ENCODE measurements at regions not wholly inside any gene's neighbourhood (a gene's known extent, or its start where the extent isn't known, plus 50 kb on each side); places are given as distances from the start of the nearest gene placed in this dataset.

DNA sequence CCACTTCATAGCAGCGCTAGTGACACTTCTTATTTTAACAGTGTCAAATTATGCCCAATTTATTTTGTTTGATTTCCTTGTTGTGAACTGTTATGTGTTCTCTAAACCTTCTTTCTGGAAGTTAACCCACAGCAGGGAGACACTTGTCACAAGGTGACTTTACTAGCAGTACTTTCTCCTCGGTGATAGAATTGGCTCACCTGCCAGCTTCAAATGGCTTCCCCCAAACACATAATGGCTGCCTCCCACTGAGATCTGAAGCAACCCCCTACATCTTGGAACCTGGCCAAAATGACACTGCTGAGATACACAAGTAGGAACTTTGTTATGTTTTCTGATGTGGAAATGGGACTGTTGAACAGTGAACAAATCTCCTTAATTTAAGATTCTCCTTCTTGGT lies 238.8 kb upstream of the DPH6 start:
- no peak for TF ChIP-seq POLR2A (IDR thresholded peaks at IDR 0.05)
- TF ChIP-seq, protein P1, sequence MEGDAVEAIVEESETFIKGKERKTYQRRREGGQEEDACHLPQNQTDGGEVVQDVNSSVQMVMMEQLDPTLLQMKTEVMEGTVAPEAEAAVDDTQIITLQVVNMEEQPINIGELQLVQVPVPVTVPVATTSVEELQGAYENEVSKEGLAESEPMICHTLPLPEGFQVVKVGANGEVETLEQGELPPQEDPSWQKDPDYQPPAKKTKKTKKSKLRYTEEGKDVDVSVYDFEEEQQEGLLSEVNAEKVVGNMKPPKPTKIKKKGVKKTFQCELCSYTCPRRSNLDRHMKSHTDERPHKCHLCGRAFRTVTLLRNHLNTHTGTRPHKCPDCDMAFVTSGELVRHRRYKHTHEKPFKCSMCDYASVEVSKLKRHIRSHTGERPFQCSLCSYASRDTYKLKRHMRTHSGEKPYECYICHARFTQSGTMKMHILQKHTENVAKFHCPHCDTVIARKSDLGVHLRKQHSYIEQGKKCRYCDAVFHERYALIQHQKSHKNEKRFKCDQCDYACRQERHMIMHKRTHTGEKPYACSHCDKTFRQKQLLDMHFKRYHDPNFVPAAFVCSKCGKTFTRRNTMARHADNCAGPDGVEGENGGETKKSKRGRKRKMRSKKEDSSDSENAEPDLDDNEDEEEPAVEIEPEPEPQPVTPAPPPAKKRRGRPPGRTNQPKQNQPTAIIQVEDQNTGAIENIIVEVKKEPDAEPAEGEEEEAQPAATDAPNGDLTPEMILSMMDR (IDR thresholded peaks at IDR 0.05): no peak

Measured in esophagus squamous epithelium (tissue), 4 donors.